B cell (primary cell): ENCODE measurements at regions not wholly inside any gene's neighbourhood (a gene's known extent, or its start where the extent isn't known, plus 50 kb on each side); places are given as distances from the start of the nearest gene placed in this dataset.

Experiments
- ATAC-seq: fragments of 200-7000 bp; cut with Tn5 transposase; one replicate; pipeline ENCODE4 v1.10.0; 2021; ENCODE audit warnings: low read depth, mild to moderate bottlenecking, moderate number of reproducible peaks, moderate library complexity
- CTCF ChIA-PET: fragments of 350-600 bp; sonication (Branson Sonifier 250); formaldehyde crosslinking; loops from one replicate; lab custom pipeline; 2021; ENCODE audit warnings: antibody characterized with exemption, inconsistent platforms; lab: Charles Lee
- POLR2A ChIA-PET: fragments of 350-600 bp; sonication (Branson Sonifier 250); formaldehyde crosslinking; loops from one replicate; lab custom pipeline; 2021; ENCODE audit warnings: antibody characterized with exemption; lab: Charles Lee
- DNase-seq: peaks from one replicate; pipeline ENCODE4 v3.0.0; 2013
- H2AFZ ChIP-seq: 2 replicates; pipeline ENCODE4 v1.6.1; 2012; ENCODE audit warnings: mild to moderate bottlenecking, low read depth, low read length; ENCODE audit not compliant: insufficient read depth, poor library complexity, severe bottlenecking
- H3K27ac ChIP-seq, 2 donors: 1 replicate in 1 of 2; 2 replicates in 1 of 2; pipeline ENCODE4 v1.5.1; 2012 to 2013; ENCODE audit warnings: low read length in 2 of 2, mild to moderate bottlenecking in 2 of 2, moderate library complexity in 1 of 2
- H3K27me3 ChIP-seq, 4 experiments: fragments of 200-600 bp in 1 of 4; sonication (generic) in 1 of 4; replicated peaks in 1 of 4; 1 replicate in 2 of 4; 2 replicates in 2 of 4; pipeline versions ENCODE4 v1.6.1 to v1.7.0; 2013 to 2016; ENCODE audit warnings: low read length in 3 of 4, mild to moderate bottlenecking in 2 of 4, mixed read lengths in 1 of 4, moderate library complexity in 1 of 4; ENCODE audit not compliant: insufficient read depth in 4 of 4, control insufficient read depth in 3 of 4; ENCODE audit errors: control extremely low read depth in 1 of 4
- H3K36me3 ChIP-seq, 2 experiments: replicated peaks in 1 of 2; 1 replicate in 1 of 2; 2 replicates in 1 of 2; pipeline versions ENCODE4 v1.6.1 to v1.7.1; 2013; ENCODE audit warnings: low read length in 1 of 2; ENCODE audit not compliant: insufficient read depth in 2 of 2, control insufficient read depth in 1 of 2; ENCODE audit errors: control extremely low read depth in 1 of 2, extremely low read depth in 1 of 2
- H3K4me1 ChIP-seq, 2 donors: fragments of 200-600 bp in 1 of 2; sonication (generic) in 1 of 2; 1 replicate in 1 of 2; 2 replicates in 1 of 2; pipeline versions ENCODE4 v1.5.1 to v1.6.1; 2013 to 2017; ENCODE audit warnings: low read length in 2 of 2; ENCODE audit not compliant: control insufficient read depth in 2 of 2, insufficient read depth in 2 of 2
- H3K4me2 ChIP-seq: replicated peaks from 2 replicates; pipeline ENCODE3; 2012; ENCODE audit warnings: mild to moderate bottlenecking, low read depth, low read length; ENCODE audit not compliant: poor library complexity, severe bottlenecking
- H3K4me3 ChIP-seq, 5 experiments: fragments of 200-600 bp in 1 of 5; sonication (generic) in 1 of 5; 1 replicate in 3 of 5; 2 replicates in 2 of 5; pipeline versions ENCODE4 v1.5.1 to v1.7.0; 2011 to 2016; ENCODE audit warnings: low read length in 4 of 5, mild to moderate bottlenecking in 4 of 5, low read depth in 2 of 5, control low read depth in 1 of 5, moderate library complexity in 1 of 5; ENCODE audit not compliant: insufficient read depth in 1 of 5; ENCODE audit errors: control extremely low read depth in 1 of 5, extremely low read depth in 1 of 5
- H3K79me2 ChIP-seq: fragments of 200-600 bp; sonication (generic); one replicate; pipeline ENCODE4 v1.6.0; 2016; ENCODE audit warnings: low read length; ENCODE audit not compliant: control insufficient read depth, insufficient read depth
- H3K9ac ChIP-seq: fragments of 200-600 bp; sonication (generic); 2 replicates; pipeline ENCODE4 v1.6.1; 2017; ENCODE audit warnings: mild to moderate bottlenecking, low read length, moderate library complexity
- H3K9me3 ChIP-seq, 3 donors: one replicate each; pipeline versions ENCODE4 v1.6.1 to v1.7.1; 2013; ENCODE audit warnings: low read length in 2 of 3; ENCODE audit not compliant: control insufficient read depth in 2 of 3, insufficient read depth in 1 of 3; ENCODE audit errors: control extremely low read depth in 1 of 3
- H4K20me1 ChIP-seq: 2 replicates; pipeline ENCODE4 v1.6.0; 2012; ENCODE audit warnings: mild to moderate bottlenecking, low read length; ENCODE audit not compliant: insufficient read depth, control insufficient read depth, poor library complexity, severe bottlenecking
- H3K27ac Mint-ChIP-seq: one replicate; pipeline ENCODE4 v1.8.0; 2021; ENCODE audit warnings: mixed read lengths
- H3K27me3 Mint-ChIP-seq: one replicate; pipeline ENCODE4 v1.8.0; 2021; ENCODE audit warnings: mixed read lengths
- H3K4me1 Mint-ChIP-seq: one replicate; pipeline ENCODE4 v1.8.0; 2021; ENCODE audit warnings: mixed read lengths
- H3K4me3 Mint-ChIP-seq: one replicate; pipeline ENCODE4 v1.8.0; 2021; ENCODE audit warnings: mixed read lengths
- H3K9me3 Mint-ChIP-seq: one replicate; pipeline ENCODE4 v1.8.0; 2022; ENCODE audit warnings: mixed read lengths; ENCODE audit not compliant: insufficient read depth
- CTCF ChIP-seq: fragments of 200-600 bp; IDR thresholded peaks from one replicate; pipeline ENCODE4 v1.8.0; 2022; ENCODE audit warnings: antibody characterized with exemption, mild to moderate bottlenecking
- EZH2 ChIP-seq: IDR thresholded peaks from 2 replicates; pipeline ENCODE4 v1.6.1; 2012; ENCODE audit warnings: borderline replicate concordance, low read depth, mild to moderate bottlenecking, moderate library complexity, low read length; ENCODE audit not compliant: insufficient read depth, poor library complexity, severe bottlenecking
- WGBS: methylation state at CpG from one replicate; pipeline ENCODE4 v1.1.5; 2013; ENCODE audit warnings: missing lambda C conversion rate; ENCODE audit not compliant: insufficient coverage; 5-methylcytosine and 5-hydroxymethylcytosine counted together
- intact Hi-C: fragments of 100-400 bp; cut with micrococcal nuclease; formaldehyde crosslinking; loops from one replicate; pipeline ENCODE4 v1.10.0; 2022

- intact Hi-C loops, result no loop called here
- Mint-ChIP-seq H3K27me3 (no peaks in the 10 kb centered on the region), H3K9me3 (no peaks in the 10 kb centered on the region), H3K27ac (peak overlapping the region; percentile 57), H3K4me1 (peaks cover 26% of the 10 kb centered on the region), H3K4me3 (no peak overlapping the region)
- Histone ChIP-seq H3K27me3 (no peaks in the 10 kb centered on the region), H3K27ac (no peak overlapping the region), H3K79me2 (no peaks in the 10 kb centered on the region), H3K9ac (no peak overlapping the region), H3K4me1 (peaks cover 12 to 19% of the 10 kb centered on the region in 2 donors), H2AFZ (peak overlapping the region; percentile 48), H3K9me3 (no peaks in the 10 kb centered on the region), H3K4me2 (no peak overlapping the region), H4K20me1 (no peaks in the 10 kb centered on the region), H3K4me3 (no peak overlapping the region), H3K36me3 (no peaks in the 10 kb centered on the region)
- ATAC-seq, result no peak
- POLR2A ChIA-PET, result interaction anchor here (0.8 kb wide), 1 partner anchor 145 kb away, joined by 3 read pairs; no protein-coding TSS in a partner anchor
- 97% methylated on average over 4 of the region's 4 CpGs for WGBS
- CTCF ChIA-PET, result interaction anchor here (1.6 kb wide), 2 partner anchors 139 to 548 kb away, joined by 3 to 4 read pairs; no protein-coding TSS in a partner anchor
- TF ChIP-seq EZH2, result no peak
- no peak for TF ChIP-seq CTCF
- DNase-seq, result no peak
Observed at GRCh38 chr1:59151387-59151761, 145.5 kb upstream of the FGGY start.

- 100% methylated on average over 1 of the region's 1 CpG for WGBS
- no peak overlapping the region for H3K9ac ChIP-seq
- intact Hi-C loops, result no loop called here
- Mint-ChIP-seq H3K27ac (peak overlapping the region; percentile 57), H3K4me1 (peaks cover 23% of the 10 kb centered on the region), H3K27me3 (no peaks in the 10 kb centered on the region), H3K4me3 (no peak overlapping the region), H3K9me3 (no peaks in the 10 kb centered on the region)
- H3K27me3 ChIP-seq, result no peaks in the 10 kb centered on the region
- no peak overlapping the region for H2AFZ ChIP-seq
- no peaks in the 10 kb centered on the region for H3K79me2 ChIP-seq
- no peak for ATAC-seq
- no peaks in the 10 kb centered on the region for H3K9me3 ChIP-seq
- ChIA-PET CTCF (interaction anchor here (1.0 to 1.6 kb wide), 3 partner anchors 12 to 547 kb away, joined by 3 to 4 read pairs (median 3); no protein-coding TSS in a partner anchor), POLR2A (interaction anchor here (0.8 kb wide), 1 partner anchor 145 kb away, joined by 3 read pairs; no protein-coding TSS in a partner anchor)
- H3K4me2 ChIP-seq, result no peak overlapping the region
- TF ChIP-seq CTCF (no peak), EZH2 (no peak)
- H4K20me1 ChIP-seq, result no peaks in the 10 kb centered on the region
- DNase-seq, result no peak
- H3K4me3 ChIP-seq, result no peak overlapping the region
- H3K27ac ChIP-seq, result no peak overlapping the region
- H3K4me1 ChIP-seq, result peaks cover 11 to 16% of the 10 kb centered on the region in 2 donors
- H3K36me3 ChIP-seq, result no peaks in the 10 kb centered on the region
Observed at GRCh38 chr1:59151860-59152259, 145.0 kb upstream of the FGGY start.
